Ovary (tissue), 7 donors: ENCODE measurements at regions not wholly inside any gene's neighbourhood (a gene's known extent, or its start where the extent isn't known, plus 50 kb on each side); places are given as distances from the start of the nearest gene placed in this dataset.
"Not testable (repeated sequence)": the region's sequence is repeated elsewhere in the genome, so short reads cannot be mapped to it uniquely, and the experiment has no call there.

Experiments used
- DNase-seq, 5 donors: peaks; one replicate each; pipeline ENCODE4 v3.0.0-alpha.2; 2019 to 2020
- H3K27ac ChIP-seq, 2 donors: fragments of 200-600 bp; one replicate each; pipeline versions ENCODE4 v1.5.1 to v1.8.0; 2019 to 2022
- H3K27me3 ChIP-seq: fragments of 200-600 bp; one replicate; pipeline ENCODE4 v1.8.0; 2022
- H3K36me3 ChIP-seq: fragments of 200-600 bp; sonication (generic); one replicate; pipeline ENCODE4 v1.5.1; 2019
- H3K4me1 ChIP-seq: one replicate; pipeline ENCODE4 v1.8.1; 2013; ENCODE audit warnings: mild to moderate bottlenecking, moderate library complexity; ENCODE audit not compliant: insufficient read depth
- H3K4me3 ChIP-seq: fragments of 200-600 bp; sonication (generic); one replicate; pipeline ENCODE4 v1.5.1; 2017
- H3K9me3 ChIP-seq, 2 donors: fragments of 200-600 bp in 1 of 2; sonication (generic) in 1 of 2; one replicate each; pipeline versions ENCODE4 v1.5.1 to v1.8.1; 2013 to 2019; ENCODE audit warnings: mild to moderate bottlenecking in 1 of 2, moderate library complexity in 1 of 2
- CTCF ChIP-seq, 3 donors: fragments of 450-650 bp in 2 of 3; fragments of 200-600 bp in 1 of 3; IDR thresholded peaks; one replicate each; pipeline versions ENCODE4 v1.5.1 to v1.8.0; 2016 to 2022; ENCODE audit warnings: antibody characterized with exemption in 3 of 3, mild to moderate bottlenecking in 1 of 3
- EP300 ChIP-seq: sonication (generic); formaldehyde crosslinking; IDR thresholded peaks from one replicate; pipeline ENCODE4 v1.6.1; 2017; ENCODE audit warnings: antibody characterized with exemption
- POLR2A ChIP-seq: fragments of 450-650 bp; IDR thresholded peaks from one replicate; pipeline ENCODE4 v1.6.1; 2017; ENCODE audit warnings: antibody characterized with exemption, mild to moderate bottlenecking, moderate library complexity
- WGBS, 3 donors: extraction: QIAGEN DNeasy Blood & Tissue Kit in 1 of 3; methylation state at CpG; one replicate each; pipeline versions ENCODE4 v1.1.5 to v1.1.7; 2013 to 2017; 5-methylcytosine and 5-hydroxymethylcytosine counted together
- intact Hi-C, 4 donors: fragments of 100-400 bp; cut with DNase I; formaldehyde crosslinking; loops; one replicate each; pipeline versions ENCODE4 v1.11.0 to v1.15.1; 2022 to 2023
- donor health status: DM: no; HTN: no; CAD: no; lungs with moderate emphysema.
- donor health status: DM: no; HTN: no; CAD: no.
- donor health status: Bipolar disorder and iron deficiency.
- donor health status: DM: no; HTN: no; CAD: no.
- donor health status: DM: yes; HTN: yes; CAD: no.

DNA sequence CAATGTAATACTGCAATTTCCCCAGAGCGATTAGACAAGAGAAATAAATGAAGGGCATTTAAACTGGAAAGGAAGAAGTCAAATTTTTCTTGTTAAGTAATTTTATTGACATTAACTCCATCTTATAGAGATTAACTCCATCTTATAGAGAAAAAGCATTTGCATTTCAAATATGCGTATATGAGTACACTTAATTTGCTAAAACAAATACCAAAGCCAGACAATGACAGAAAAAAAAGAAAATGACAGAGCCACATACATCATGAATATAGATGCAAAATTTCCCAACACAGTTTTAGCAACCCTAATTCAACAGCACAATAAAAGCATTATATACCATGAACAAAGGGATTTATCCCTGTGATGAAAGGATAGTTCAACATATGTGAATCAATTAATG is 1293.1 kb upstream of the EYS start:
- intact Hi-C loops: no loop called here
- Histone ChIP-seq H3K36me3 (no peaks in the 10 kb centered on the region), H3K4me1 (no peaks in the 10 kb centered on the region), H3K4me3 (no peak overlapping the region), H3K27me3 (no peaks in the 10 kb centered on the region), H3K9me3 (no peaks in the 10 kb centered on the region), H3K27ac (no peak overlapping the region)
- no peak for TF ChIP-seq EP300
- no peak for TF ChIP-seq CTCF (IDR thresholded peaks at IDR 0.05)
- TF ChIP-seq POLR2A: no peak
- no peak for DNase-seq
- WGBS, 3 donors: 95 to 97% (median 95%) methylated on average over 2 of the region's 2 CpGs

- H3K27me3 ChIP-seq, H3K27ac ChIP-seq, H3K36me3 ChIP-seq, DNase-seq, H3K4me3 ChIP-seq, intact Hi-C loops, H3K9me3 ChIP-seq, H3K4me1 ChIP-seq: not testable (repeated sequence)
- 83 to 90% (median 89%) methylated on average over 1 of the region's 1 CpG for WGBS, 3 donors
Observed at GRCh38 chr6:66997579-66997978, 1290.6 kb upstream of the EYS start.

DNA sequence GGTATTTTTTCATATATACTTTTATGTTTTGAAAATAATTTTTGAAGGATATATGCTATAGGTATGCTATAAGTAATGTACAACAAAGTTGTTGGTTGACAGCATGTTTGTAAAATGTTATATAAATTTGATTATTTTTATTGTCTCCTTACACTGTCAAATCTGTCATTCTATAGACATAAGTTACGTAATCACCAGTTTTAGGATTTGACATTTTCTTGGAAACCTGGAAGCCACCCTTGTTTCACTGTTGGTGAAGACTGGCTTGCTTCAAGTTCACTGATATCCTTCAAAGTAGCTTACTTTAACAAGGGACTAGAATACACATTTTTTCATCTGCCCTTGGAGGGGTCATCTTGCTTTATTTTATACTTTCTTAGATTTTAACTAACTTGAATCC is 1288.6 kb upstream of the EYS start:
- no peak overlapping the region for H3K27ac ChIP-seq
- H3K27me3 ChIP-seq: no peaks in the 10 kb centered on the region
- H3K36me3 ChIP-seq: no peaks in the 10 kb centered on the region
- H3K4me1 ChIP-seq: no peaks in the 10 kb centered on the region
- WGBS, 3 donors: 86 to 95% (median 93%) methylated on average over 1 of the region's 1 CpG
- intact Hi-C loops: no loop called here
- no peak overlapping the region for H3K4me3 ChIP-seq
- TF ChIP-seq EP300 (no peak), POLR2A (no peak), CTCF (IDR thresholded peaks at IDR 0.05) (no peak)
- H3K9me3 ChIP-seq: no peaks in the 10 kb centered on the region
- DNase-seq: no peak

DNA sequence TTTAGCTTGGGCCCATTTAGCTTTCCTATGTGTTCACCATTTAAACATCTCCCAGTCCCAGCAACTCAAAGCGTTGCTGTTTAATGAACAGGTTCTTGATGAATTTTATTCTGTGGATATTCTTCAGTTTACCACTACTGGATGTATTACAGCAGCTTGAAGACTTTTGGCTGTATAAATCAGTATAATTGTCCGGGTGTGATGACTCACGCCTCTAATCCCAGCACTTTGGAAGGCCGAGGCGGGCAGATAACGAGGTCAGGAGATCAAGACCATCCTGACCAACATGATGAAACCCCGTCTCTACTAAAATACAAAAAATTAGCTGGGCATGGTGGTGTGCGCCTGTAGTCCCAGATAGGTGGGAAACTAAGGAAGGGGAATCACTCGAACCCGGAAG is 1286.7 kb upstream of the EYS start:
- H3K27ac ChIP-seq, H3K4me1 ChIP-seq, H3K9me3 ChIP-seq, H3K4me3 ChIP-seq, intact Hi-C loops, H3K36me3 ChIP-seq, H3K27me3 ChIP-seq, DNase-seq: not testable (repeated sequence)
- 77 to 81% (median 77%) methylated on average over 10 of the region's 10 CpGs for WGBS, 3 donors

DNA sequence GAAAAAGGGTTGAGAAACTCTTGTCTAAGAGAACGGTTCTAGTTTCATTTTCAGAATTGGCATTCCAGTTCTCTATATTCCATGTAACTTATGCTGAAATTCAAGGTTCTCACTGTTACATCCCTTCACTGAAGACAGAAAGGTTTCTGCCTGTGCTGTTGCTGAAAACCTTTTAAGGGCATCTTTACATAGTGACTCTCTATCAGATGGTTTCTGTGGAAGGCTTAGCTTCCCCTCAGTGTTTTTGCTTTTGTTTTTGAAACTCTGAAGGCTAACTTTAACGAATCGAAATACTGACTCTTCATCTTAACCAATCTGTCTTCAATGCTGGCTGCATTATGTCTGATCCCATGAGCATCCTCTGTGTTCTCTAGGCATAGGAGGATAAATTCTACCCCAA is 1286.2 kb upstream of the EYS start:
- H3K4me3 ChIP-seq: no peak overlapping the region
- H3K4me1 ChIP-seq: no peaks in the 10 kb centered on the region
- 71 to 84% (median 78%) methylated on average over 3 of the region's 3 CpGs for WGBS, 3 donors
- H3K27ac ChIP-seq: no peak overlapping the region
- TF ChIP-seq CTCF (IDR thresholded peaks at IDR 0.05): no peak
- no peak for TF ChIP-seq EP300
- no peak for TF ChIP-seq POLR2A
- no peaks in the 10 kb centered on the region for H3K27me3 ChIP-seq
- H3K36me3 ChIP-seq: no peaks in the 10 kb centered on the region
- no peak for DNase-seq
- H3K9me3 ChIP-seq: no peaks in the 10 kb centered on the region
- intact Hi-C loops: no loop called here

DNA sequence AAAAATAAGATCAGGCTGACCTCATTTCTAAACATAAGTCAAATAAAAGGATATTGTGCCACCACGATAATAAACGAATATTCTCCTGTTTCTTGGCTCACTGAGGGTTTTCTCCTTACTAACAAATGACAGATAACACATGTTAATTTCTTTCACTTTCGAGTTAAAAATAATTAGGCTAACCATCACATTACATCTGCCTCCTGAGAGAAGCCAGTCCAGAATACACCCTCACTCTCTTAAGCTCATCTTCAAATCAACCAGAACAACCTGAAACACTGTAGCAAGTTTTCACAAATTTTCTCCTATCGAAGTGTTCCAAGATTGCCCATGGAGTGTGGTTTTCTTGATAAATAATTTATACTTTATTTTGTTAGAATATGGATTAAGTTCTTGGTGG is 1285.6 kb upstream of the EYS start:
- Histone ChIP-seq H3K36me3 (no peaks in the 10 kb centered on the region), H3K4me3 (no peak overlapping the region), H3K27me3 (no peaks in the 10 kb centered on the region), H3K9me3 (no peaks in the 10 kb centered on the region), H3K4me1 (no peaks in the 10 kb centered on the region), H3K27ac (no peak overlapping the region)
- 56 to 64% (median 58%) methylated on average over 4 of the region's 4 CpGs for WGBS, 3 donors
- intact Hi-C loops: no loop called here
- DNase-seq: no peak
- TF ChIP-seq CTCF (IDR thresholded peaks at IDR 0.05) (no peak), EP300 (no peak), POLR2A (no peak)
